Peyer's patch (tissue), 4 donors: ENCODE measurements at regions not wholly inside any gene's neighbourhood (a gene's known extent, or its start where the extent isn't known, plus 50 kb on each side); places are given as distances from the start of the nearest gene placed in this dataset.

Experiments used
- DNase-seq, 3 donors: peaks; one replicate each; pipeline ENCODE4 v3.0.0-alpha.2; 2017 to 2019
- H3K27ac ChIP-seq, 4 donors: fragments of 200-600 bp; sonication (generic); one replicate each; pipeline ENCODE4 v1.5.1; 2016 to 2019
- H3K27me3 ChIP-seq, 2 donors: fragments of 200-600 bp; sonication (generic); one replicate each; pipeline ENCODE4 v1.5.1; 2019
- H3K36me3 ChIP-seq, 3 donors: fragments of 200-600 bp; sonication (generic); one replicate each; pipeline ENCODE4 v1.5.1; 2016 to 2019
- H3K4me1 ChIP-seq, 4 donors: fragments of 200-600 bp; sonication (generic); one replicate each; pipeline ENCODE4 v1.5.1; 2016 to 2019
- H3K4me3 ChIP-seq, 4 donors: fragments of 200-600 bp; sonication (generic); 1 replicate in 3 of 4; 2 replicates in 1 of 4; pipeline ENCODE4 v1.5.1; 2016 to 2019; ENCODE audit warnings: mild to moderate bottlenecking in 1 of 4
- H3K9me3 ChIP-seq, 4 donors: fragments of 200-600 bp; sonication (generic); one replicate each; pipeline ENCODE4 v1.5.1; 2016 to 2019; ENCODE audit warnings: mild to moderate bottlenecking in 1 of 4
- POLR2A ChIP-seq, 2 donors: fragments of 450-650 bp; IDR thresholded peaks; one replicate each; pipeline ENCODE4 v1.5.1; 2017; ENCODE audit warnings: antibody characterized with exemption in 2 of 2, mild to moderate bottlenecking in 2 of 2, moderate library complexity in 2 of 2
- TF ChIP-seq, protein P1 (sequence below), 6 experiments: fragments of 450-650 bp in 4 of 6; fragments of 200-600 bp in 2 of 6; sonication (generic) in 1 of 6; IDR thresholded peaks; one replicate each; pipeline ENCODE4 v1.5.1; 2017 to 2019; ENCODE audit warnings: antibody characterized with exemption in 6 of 6, mild to moderate bottlenecking in 3 of 6, moderate library complexity in 1 of 6

- Histone ChIP-seq H3K27ac (no peak overlapping the region), H3K4me1 (no peaks in the 10 kb centered on the region), H3K27me3 (no peaks in the 10 kb centered on the region), H3K9me3 (no peaks in the 10 kb centered on the region), H3K4me3 (no peak overlapping the region), H3K36me3 (no peaks in the 10 kb centered on the region)
- no peak for TF ChIP-seq POLR2A (IDR thresholded peaks at IDR 0.05)
- TF ChIP-seq, protein P1, sequence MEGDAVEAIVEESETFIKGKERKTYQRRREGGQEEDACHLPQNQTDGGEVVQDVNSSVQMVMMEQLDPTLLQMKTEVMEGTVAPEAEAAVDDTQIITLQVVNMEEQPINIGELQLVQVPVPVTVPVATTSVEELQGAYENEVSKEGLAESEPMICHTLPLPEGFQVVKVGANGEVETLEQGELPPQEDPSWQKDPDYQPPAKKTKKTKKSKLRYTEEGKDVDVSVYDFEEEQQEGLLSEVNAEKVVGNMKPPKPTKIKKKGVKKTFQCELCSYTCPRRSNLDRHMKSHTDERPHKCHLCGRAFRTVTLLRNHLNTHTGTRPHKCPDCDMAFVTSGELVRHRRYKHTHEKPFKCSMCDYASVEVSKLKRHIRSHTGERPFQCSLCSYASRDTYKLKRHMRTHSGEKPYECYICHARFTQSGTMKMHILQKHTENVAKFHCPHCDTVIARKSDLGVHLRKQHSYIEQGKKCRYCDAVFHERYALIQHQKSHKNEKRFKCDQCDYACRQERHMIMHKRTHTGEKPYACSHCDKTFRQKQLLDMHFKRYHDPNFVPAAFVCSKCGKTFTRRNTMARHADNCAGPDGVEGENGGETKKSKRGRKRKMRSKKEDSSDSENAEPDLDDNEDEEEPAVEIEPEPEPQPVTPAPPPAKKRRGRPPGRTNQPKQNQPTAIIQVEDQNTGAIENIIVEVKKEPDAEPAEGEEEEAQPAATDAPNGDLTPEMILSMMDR (IDR thresholded peaks at IDR 0.05), result no peak
- no peak for DNase-seq
Observed at GRCh38 chr2:4862031-4862430, 830.2 kb upstream of the SOX11 start.

DNA sequence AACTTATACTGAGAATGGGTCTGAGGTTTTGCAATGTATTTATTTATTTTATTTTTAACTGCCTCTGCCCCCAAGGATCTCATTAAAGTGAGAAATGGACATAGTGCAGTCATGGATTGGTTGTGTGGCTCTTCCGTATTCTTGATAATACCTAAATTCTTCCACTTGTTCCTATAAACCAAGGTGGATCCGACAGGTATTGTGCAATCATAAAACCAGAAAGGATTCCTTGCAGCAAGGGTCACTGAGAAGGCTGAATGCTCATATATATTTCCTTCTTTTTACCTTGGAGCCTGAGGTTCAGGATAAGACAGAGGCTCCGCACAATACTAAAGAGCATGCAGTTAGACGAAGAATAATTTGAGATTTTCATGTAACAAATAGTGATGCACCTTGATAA, 826.0 kb upstream of the SOX11 start:
- no peaks in the 10 kb centered on the region for H3K27me3 ChIP-seq
- TF ChIP-seq, protein P1 (IDR thresholded peaks at IDR 0.05), result no peak
- no peaks in the 10 kb centered on the region for H3K36me3 ChIP-seq
- H3K4me3 ChIP-seq, result no peak overlapping the region
- no peaks in the 10 kb centered on the region for H3K4me1 ChIP-seq
- H3K9me3 ChIP-seq, result no peaks in the 10 kb centered on the region
- no peak overlapping the region for H3K27ac ChIP-seq
- DNase-seq, result no peak

DNA sequence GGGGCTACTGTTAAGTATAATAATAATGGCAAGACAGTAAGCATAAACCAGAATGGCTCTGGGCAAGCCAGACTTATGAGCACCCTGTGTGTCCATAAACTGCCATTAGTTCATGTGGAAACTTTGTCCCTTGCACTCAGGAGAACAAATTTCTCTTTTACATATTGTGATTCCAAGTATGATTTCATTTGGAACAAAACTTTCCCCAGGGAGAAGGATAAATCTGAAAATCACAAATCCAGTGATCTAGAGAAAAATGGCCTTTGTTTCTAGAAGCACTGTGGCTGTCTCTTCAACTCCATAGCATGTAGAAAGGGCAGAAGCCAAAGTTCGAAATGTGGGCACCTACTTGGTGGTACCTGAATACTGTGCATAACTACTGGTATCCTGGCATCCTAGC, 823.7 kb upstream of the SOX11 start:
- H3K27ac ChIP-seq, result no peak overlapping the region
- H3K36me3 ChIP-seq, result no peaks in the 10 kb centered on the region
- DNase-seq, result no peak
- H3K4me1 ChIP-seq, result no peaks in the 10 kb centered on the region
- H3K4me3 ChIP-seq, result no peak overlapping the region
- no peaks in the 10 kb centered on the region for H3K27me3 ChIP-seq
- TF ChIP-seq, protein P1 (IDR thresholded peaks at IDR 0.05), result no peak
- no peak for TF ChIP-seq POLR2A (IDR thresholded peaks at IDR 0.05)
- H3K9me3 ChIP-seq, result no peaks in the 10 kb centered on the region

DNA sequence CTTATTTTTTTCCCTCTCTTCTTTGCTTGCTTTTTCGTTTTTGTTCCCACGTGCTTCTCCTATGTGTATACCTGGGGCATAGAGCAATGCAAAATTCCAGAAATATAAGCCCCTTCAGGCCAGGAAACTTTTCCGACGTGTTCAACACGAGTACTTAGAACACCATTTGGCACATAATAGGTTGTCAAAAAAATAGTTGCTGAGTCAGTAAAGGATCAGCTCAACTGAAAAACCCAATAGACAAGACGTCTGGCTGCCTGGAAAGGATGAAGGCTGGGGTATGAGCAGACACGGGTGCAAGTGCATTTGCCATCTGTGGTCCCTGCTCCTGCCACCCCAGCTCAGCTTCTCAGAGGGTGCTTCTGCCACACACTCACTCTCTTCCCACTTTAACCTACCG, 823.0 kb upstream of the SOX11 start:
- DNase-seq, result no peak
- TF ChIP-seq, protein P1 (IDR thresholded peaks at IDR 0.05), result no peak
- no peak overlapping the region for H3K27ac ChIP-seq
- H3K4me1 ChIP-seq, result no peaks in the 10 kb centered on the region
- no peaks in the 10 kb centered on the region for H3K27me3 ChIP-seq
- no peaks in the 10 kb centered on the region for H3K36me3 ChIP-seq
- H3K4me3 ChIP-seq, result no peak overlapping the region
- no peaks in the 10 kb centered on the region for H3K9me3 ChIP-seq

DNA sequence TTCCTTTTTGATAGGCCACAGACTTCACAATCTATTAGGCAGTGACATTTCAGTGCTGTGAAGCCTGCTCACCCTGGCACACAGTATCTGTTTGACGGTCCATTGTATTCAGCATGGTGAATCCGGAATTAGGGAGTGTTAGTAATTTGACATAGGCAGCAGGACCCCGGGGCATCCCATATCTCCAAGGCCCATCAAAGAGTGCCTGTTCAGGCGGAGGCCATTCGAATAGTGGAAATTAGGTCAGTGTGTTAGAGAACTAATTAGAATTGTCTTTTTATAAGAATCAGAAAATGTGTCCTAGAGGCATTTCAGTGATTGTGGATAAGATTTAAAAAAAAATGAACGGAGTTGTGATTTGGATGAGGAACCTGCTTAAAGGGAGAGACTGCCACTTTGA, 818.8 kb upstream of the SOX11 start:
- Histone ChIP-seq H3K36me3 (no peaks in the 10 kb centered on the region), H3K9me3 (no peaks in the 10 kb centered on the region), H3K4me3 (no peak overlapping the region), H3K27ac (no peak overlapping the region), H3K4me1 (no peaks in the 10 kb centered on the region), H3K27me3 (no peaks in the 10 kb centered on the region)
- no peak for DNase-seq
- TF ChIP-seq, protein P1 (IDR thresholded peaks at IDR 0.05), result no peak
- TF ChIP-seq POLR2A (IDR thresholded peaks at IDR 0.05), result no peak

DNA sequence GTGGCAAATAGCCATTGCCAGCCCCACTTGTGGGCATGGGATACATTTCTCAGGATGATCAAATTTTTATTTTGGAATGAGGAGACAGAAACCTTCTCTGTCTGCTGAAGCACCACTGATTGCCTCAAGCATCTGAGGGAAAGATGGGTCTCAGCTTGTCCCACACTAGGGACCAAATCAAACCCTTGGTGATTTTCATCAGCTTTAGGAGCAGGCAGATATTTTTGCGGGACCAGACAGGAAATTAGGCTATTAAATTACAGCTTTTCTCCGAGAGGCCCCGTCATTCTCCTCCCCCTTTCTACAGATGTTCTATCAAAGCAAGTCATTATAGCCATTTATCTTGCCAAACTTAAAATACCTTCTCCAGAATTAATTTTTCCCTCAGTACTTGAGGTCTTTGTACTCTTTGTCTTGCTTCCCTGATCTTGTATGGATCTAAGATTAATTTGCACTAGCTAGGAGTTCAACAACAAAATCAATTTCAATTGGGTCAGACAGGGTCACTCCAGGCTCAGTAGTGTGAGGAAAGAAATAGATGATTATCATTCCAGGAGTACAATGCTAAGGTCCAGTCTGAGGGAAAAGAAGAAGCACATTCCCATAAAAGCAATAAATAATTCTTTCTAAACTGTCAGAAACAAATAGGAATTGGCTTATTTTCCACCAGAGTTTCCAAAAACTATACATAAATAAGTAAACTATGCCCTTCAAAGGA, 818.1 kb upstream of the SOX11 start:
- Histone ChIP-seq H3K4me3 (no peak overlapping the region), H3K4me1 (no peaks in the 10 kb centered on the region), H3K36me3 (no peaks in the 10 kb centered on the region), H3K9me3 (no peaks in the 10 kb centered on the region), H3K27ac (no peak overlapping the region), H3K27me3 (no peaks in the 10 kb centered on the region)
- no peak for DNase-seq
- TF ChIP-seq, protein P1 (IDR thresholded peaks at IDR 0.05), result no peak
- TF ChIP-seq POLR2A (IDR thresholded peaks at IDR 0.05), result no peak
